ENCODE measurements at regions not wholly inside any gene's neighbourhood (a gene's known extent, or its start where the extent isn't known, plus 50 kb on each side); places are given as distances from the start of the nearest gene placed in this dataset.

- Mint-ChIP-seq H3K36me3 (ENCODE audit: low read depth) (no peaks in the 10 kb centered on the region), H3K27me3 (ENCODE audit: low read depth, poor library complexity) (peaks cover 15% of the 10 kb centered on the region), H3K27ac (no peak overlapping the region), H3K4me3 (no peak overlapping the region), H3K4me1 (peaks cover 4% of the 10 kb centered on the region), H3K9me3 (peaks cover 15% of the 10 kb centered on the region)
- TF ChIP-seq CTCF (IDR thresholded peaks at IDR 0.05), result no peak
- no peak for DNase-seq
Measured at GRCh38 chr20:51280047-51280446, 257.1 kb upstream of the KCNG1 start.

GRCh38 chr20:51277961-51278360 lies 255.1 kb upstream of the KCNG1 start:
- H3K9me3 Mint-ChIP-seq, result peaks cover 15% of the 10 kb centered on the region
- no peaks in the 10 kb centered on the region for H3K36me3 Mint-ChIP-seq (ENCODE audit: low read depth)
- H3K27ac Mint-ChIP-seq, result no peak overlapping the region
- H3K4me3 Mint-ChIP-seq, result no peak overlapping the region
- H3K27me3 Mint-ChIP-seq (ENCODE audit: low read depth, poor library complexity), result peaks cover 16% of the 10 kb centered on the region
- peaks cover 17% of the 10 kb centered on the region for H3K4me1 Mint-ChIP-seq
- no peak for TF ChIP-seq CTCF (IDR thresholded peaks at IDR 0.05)
- DNase-seq, result no peak

GRCh38 chr20:51276296-51276695 lies 253.4 kb upstream of the KCNG1 start:
- Mint-ChIP-seq H3K9me3 (peaks cover 15% of the 10 kb centered on the region), H3K4me1 (peaks cover 22% of the 10 kb centered on the region), H3K27me3 (ENCODE audit: low read depth, poor library complexity) (peaks cover 16% of the 10 kb centered on the region), H3K4me3 (no peak overlapping the region), H3K27ac (no peak overlapping the region), H3K36me3 (ENCODE audit: low read depth) (no peaks in the 10 kb centered on the region)
- no peak for TF ChIP-seq CTCF (IDR thresholded peaks at IDR 0.05)
- no peak for DNase-seq

GRCh38 chr20:51275826-51276225 lies 252.9 kb upstream of the KCNG1 start:
- Mint-ChIP-seq H3K4me1 (peaks cover 22% of the 10 kb centered on the region), H3K27ac (no peak overlapping the region), H3K9me3 (peaks cover 13% of the 10 kb centered on the region), H3K4me3 (no peak overlapping the region), H3K36me3 (ENCODE audit: low read depth) (no peaks in the 10 kb centered on the region), H3K27me3 (ENCODE audit: low read depth, poor library complexity) (peaks cover 13% of the 10 kb centered on the region)
- no peak for TF ChIP-seq CTCF (IDR thresholded peaks at IDR 0.05)
- no peak for DNase-seq

GRCh38 chr20:51275181-51275580 lies 252.3 kb upstream of the KCNG1 start:
- no peak overlapping the region for H3K27ac Mint-ChIP-seq
- H3K4me3 Mint-ChIP-seq, result no peak overlapping the region
- TF ChIP-seq CTCF (IDR thresholded peaks at IDR 0.05), result no peak
- H3K36me3 Mint-ChIP-seq (ENCODE audit: low read depth), result no peaks in the 10 kb centered on the region
- peaks cover 22% of the 10 kb centered on the region for H3K4me1 Mint-ChIP-seq
- H3K9me3 Mint-ChIP-seq, result peaks cover 12% of the 10 kb centered on the region
- no peak for DNase-seq
- H3K27me3 Mint-ChIP-seq (ENCODE audit: low read depth, poor library complexity), result peaks cover 13% of the 10 kb centered on the region

- no peak for DNase-seq
- Mint-ChIP-seq H3K27ac (no peak overlapping the region), H3K4me1 (peaks cover 22% of the 10 kb centered on the region)
Measured at GRCh38 chr20:51272401-51272800, 249.5 kb upstream of the KCNG1 start.

More at GRCh38 chr20:51272401-51272800, 249.5 kb upstream of the KCNG1 start:
- H3K9me3 Mint-ChIP-seq, result peaks cover 22% of the 10 kb centered on the region
- no peak overlapping the region for H3K4me3 Mint-ChIP-seq
- no peak for TF ChIP-seq CTCF (IDR thresholded peaks at IDR 0.05)
- peaks cover 13% of the 10 kb centered on the region for H3K27me3 Mint-ChIP-seq (ENCODE audit: low read depth, poor library complexity)
- peaks cover 3% of the 10 kb centered on the region for H3K36me3 Mint-ChIP-seq (ENCODE audit: low read depth)

Measured in nephron progenitor cell (in vitro differentiated cells).